K562 (cell line): ENCODE measurements at regions not wholly inside any gene's neighbourhood (a gene's known extent, or its start where the extent isn't known, plus 50 kb on each side); places are given as distances from the start of the nearest gene placed in this dataset.

ENCODE experiments used
- CTCF ChIP-seq, 3 experiments: IDR thresholded peaks in 2 of 3; conservative IDR thresholded peaks in 1 of 3; 2 replicates each; pipeline ENCODE4 v1.5.1; 2011 to 2012; ENCODE audit warnings: low read length in 3 of 3, mild to moderate bottlenecking in 3 of 3, control low read depth in 2 of 3, improper control_type of control experiment in 1 of 3, inconsistent platforms in 1 of 3, low read depth in 1 of 3, mixed read lengths in 1 of 3, moderate library complexity in 1 of 3; ENCODE audit not compliant: insufficient read depth in 2 of 3
- E2F4 ChIP-seq: sonication (generic); formaldehyde crosslinking; IDR thresholded peaks from 2 replicates; pipeline ENCODE4 v1.8.0; 2022; ENCODE audit warnings: mild to moderate bottlenecking, low read depth, missing genetic modification reagents
- MXI1 ChIP-seq: IDR thresholded peaks from 2 replicates; pipeline ENCODE4 v1.6.1; 2011; ENCODE audit warnings: low read depth, mild to moderate bottlenecking, improper control_type of control experiment, low read length
- POLR2A ChIP-seq: fragments of 450-650 bp; conservative IDR thresholded peaks from 2 replicates; pipeline ENCODE4 v1.6.1; 2016
- ZBTB11 ChIP-seq, 3 experiments: fragments of 200-800 bp in 1 of 3; fragments of 250-450 bp in 1 of 3; fragments of 450-650 bp in 1 of 3; sonication (Bioruptor Pico) in 1 of 3; sonication (Bioruptor generic) in 1 of 3; formaldehyde crosslinking in 1 of 3; IDR thresholded peaks; 2 replicates each; pipeline versions ENCODE4 v1.6.1 to v1.8.0; 2016 to 2022; ENCODE audit warnings: mild to moderate bottlenecking in 2 of 3, missing genetic modification characterization in 2 of 3, missing compliant biosample characterization in 1 of 3, moderate library complexity in 1 of 3
- ZNF274 ChIP-seq: IDR thresholded peaks from 2 replicates; pipeline ENCODE4 v1.6.1; 2011; ENCODE audit warnings: low read depth, mild to moderate bottlenecking, low read length, moderate library complexity, borderline replicate concordance

GRCh38 chr7:3194501-3195141 is 106.4 kb upstream of the SDK1 start:
- TF ChIP-seq ZBTB11 (CRISPR knock-in tag; IDR thresholded peaks at IDR 0.05) (no peak), ZNF274 (no peak), E2F4 (CRISPR knock-in tag) (no peak), CTCF (IDR thresholded peaks at IDR 0.05 in 2 of 3, conservative IDR thresholded peaks at IDR 0.05 in 1 of 3; ENCODE audit: insufficient read depth in 2 of 3, low read depth in 1 of 3, low read length in 3 of 3) (peak; percentile 3 to 29 (median 7); a peak in 2 of 6 replicates), MXI1 (no peak), POLR2A (no peak)
